Liver (tissue), 8 donors: ENCODE measurements at regions not wholly inside any gene's neighbourhood (a gene's known extent, or its start where the extent isn't known, plus 50 kb on each side); places are given as distances from the start of the nearest gene placed in this dataset.

Experiments
- DNase-seq: peaks from one replicate; pipeline ENCODE4 v3.0.0-alpha.2; 2017; ENCODE audit warnings: low spot score
- H3K27ac ChIP-seq, 2 donors: one replicate each; pipeline ENCODE4 v1.7.0; 2013; ENCODE audit warnings: inconsistent platforms in 2 of 2, low read length in 2 of 2, control low read depth in 1 of 2, low read depth in 1 of 2, mild to moderate bottlenecking in 1 of 2
- H3K27me3 ChIP-seq, 4 donors: one replicate each; pipeline versions ENCODE4 v1.6.1 to v1.7.0; 2013; ENCODE audit warnings: low read length in 3 of 4, inconsistent platforms in 1 of 4, mild to moderate bottlenecking in 1 of 4, moderate library complexity in 1 of 4; ENCODE audit not compliant: control insufficient read depth in 4 of 4, insufficient read depth in 4 of 4
- H3K36me3 ChIP-seq, 4 donors: one replicate each; pipeline versions ENCODE4 v1.6.1 to v1.7.0; 2013; ENCODE audit warnings: low read length in 3 of 4, mild to moderate bottlenecking in 3 of 4, low read depth in 1 of 4, moderate library complexity in 1 of 4; ENCODE audit not compliant: control insufficient read depth in 4 of 4, insufficient read depth in 3 of 4
- H3K4me1 ChIP-seq, 4 donors: one replicate each; pipeline versions ENCODE4 v1.6.1 to v1.7.0; 2013; ENCODE audit warnings: low read length in 3 of 4, mild to moderate bottlenecking in 3 of 4, moderate library complexity in 1 of 4; ENCODE audit not compliant: control insufficient read depth in 4 of 4, insufficient read depth in 4 of 4
- H3K4me3 ChIP-seq, 3 donors: one replicate each; pipeline versions ENCODE4 v1.6.1 to v1.7.0; 2013; ENCODE audit warnings: low read length in 3 of 3, control low read depth in 1 of 3, low read depth in 1 of 3, mild to moderate bottlenecking in 1 of 3
- H3K9ac ChIP-seq, 2 donors: one replicate each; pipeline ENCODE4 v1.7.0; 2013; ENCODE audit warnings: low read length in 2 of 2, mild to moderate bottlenecking in 2 of 2, moderate library complexity in 2 of 2, control low read depth in 1 of 2, low read depth in 1 of 2
- H3K9me3 ChIP-seq, 4 donors: one replicate each; pipeline versions ENCODE4 v1.6.1 to v1.7.0; 2013; ENCODE audit warnings: low read length in 3 of 4; ENCODE audit not compliant: control insufficient read depth in 4 of 4
- EGR1 ChIP-seq, 2 donors: IDR thresholded peaks; 2 replicates each; pipeline ENCODE4 v1.6.1; 2016 to 2018; ENCODE audit warnings: antibody characterized with exemption in 2 of 2, low read depth in 2 of 2
- FOXA1 ChIP-seq: IDR thresholded peaks from 2 replicates; pipeline ENCODE4 v1.6.1; 2016; ENCODE audit warnings: antibody characterized with exemption
- FOXA2 ChIP-seq: IDR thresholded peaks from 2 replicates; pipeline ENCODE4 v1.6.1; 2016; ENCODE audit warnings: antibody characterized with exemption
- GABPA ChIP-seq, 2 donors: IDR thresholded peaks in 1 of 2; conservative IDR thresholded peaks in 1 of 2; 2 replicates each; pipeline ENCODE4 v1.6.1; 2016; ENCODE audit warnings: antibody characterized with exemption in 2 of 2, mild to moderate bottlenecking in 1 of 2, moderate library complexity in 1 of 2
- HNF4A ChIP-seq, 2 donors: conservative IDR thresholded peaks; 2 replicates each; pipeline ENCODE4 v1.6.1; 2016; ENCODE audit warnings: antibody characterized with exemption in 2 of 2, mild to moderate bottlenecking in 2 of 2
- HNF4G ChIP-seq: IDR thresholded peaks from 2 replicates; pipeline ENCODE4 v1.6.1; 2016; ENCODE audit warnings: antibody characterized with exemption
- JUND ChIP-seq, 2 donors: IDR thresholded peaks; 2 replicates each; pipeline ENCODE4 v1.6.1; 2016; ENCODE audit warnings: antibody characterized with exemption in 2 of 2
- NR2F2 ChIP-seq: IDR thresholded peaks from 2 replicates; pipeline ENCODE4 v1.6.1; 2016; ENCODE audit warnings: antibody characterized with exemption
- RAD21 ChIP-seq, 2 donors: IDR thresholded peaks; 2 replicates each; pipeline ENCODE4 v1.6.1; 2016; ENCODE audit warnings: antibody characterized with exemption in 2 of 2, mild to moderate bottlenecking in 2 of 2
- RXRA ChIP-seq, 2 donors: IDR thresholded peaks; 2 replicates each; pipeline ENCODE4 v1.6.1; 2017 to 2018; ENCODE audit warnings: antibody characterized with exemption in 2 of 2, mild to moderate bottlenecking in 1 of 2
- SP1 ChIP-seq: IDR thresholded peaks from 2 replicates; pipeline ENCODE4 v1.6.1; 2018; ENCODE audit warnings: antibody characterized with exemption, mild to moderate bottlenecking
- TAF1 ChIP-seq: conservative IDR thresholded peaks from 2 replicates; pipeline ENCODE4 v1.6.1; 2016; ENCODE audit warnings: antibody characterized with exemption, mild to moderate bottlenecking
- YY1 ChIP-seq: IDR thresholded peaks from 2 replicates; pipeline ENCODE4 v1.6.1; 2016; ENCODE audit warnings: antibody characterized with exemption, mild to moderate bottlenecking
- WGBS: extraction: QIAGEN DNeasy Blood & Tissue Kit; methylation state at CpG from one replicate; pipeline ENCODE4 v1.1.7; 2013; 5-methylcytosine and 5-hydroxymethylcytosine counted together
- TF ChIP-seq, protein P1 (sequence below): fragments of 150-350 bp; IDR thresholded peaks from 2 replicates; pipeline ENCODE4 v1.5.1; 2017; ENCODE audit warnings: improper control_type of control experiment, low read depth, low read length; ENCODE audit not compliant: missing input control
- TF ChIP-seq, protein P2 (sequence below): IDR thresholded peaks from 2 replicates; pipeline ENCODE4 v1.6.1; 2016; ENCODE audit warnings: antibody characterized with exemption, mild to moderate bottlenecking
- TF ChIP-seq, protein P3 (sequence below): IDR thresholded peaks from 2 replicates; pipeline ENCODE4 v1.6.1; 2016; ENCODE audit warnings: antibody characterized with exemption
- TF ChIP-seq, protein P4 (sequence below): IDR thresholded peaks from 2 replicates; pipeline ENCODE4 v1.6.1; 2016; ENCODE audit warnings: antibody characterized with exemption
- TF ChIP-seq, protein P5 (sequence below): IDR thresholded peaks from 2 replicates; pipeline ENCODE4 v1.6.1; 2016; ENCODE audit warnings: antibody characterized with exemption
- donor health status: healthy.
- donor health status: healthy.
- donor health status: healthy.
- donor health status: healthy.
- donor health status: healthy.

DNA sequence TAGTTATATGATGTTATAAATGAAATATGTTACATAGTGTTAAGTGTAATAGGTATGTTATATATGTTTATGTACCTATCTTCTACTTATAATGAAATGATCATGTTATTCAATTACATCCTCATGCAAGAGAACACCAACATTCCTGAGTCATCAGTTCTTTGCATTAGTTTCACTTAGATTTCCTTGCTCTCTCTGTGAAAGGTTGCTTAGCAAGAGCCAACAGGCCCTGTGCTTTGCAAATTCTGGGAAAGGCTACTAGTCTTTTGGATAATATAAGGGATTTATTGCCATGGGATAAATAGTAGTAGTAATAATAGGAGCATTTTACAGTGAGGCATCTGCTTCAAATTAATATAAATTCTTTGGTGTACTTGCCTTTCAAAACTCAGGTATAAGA lies 274.8 kb downstream of the SP3 start:
- peaks cover 0 to 5% (median under 1%) of the 10 kb centered on the region in 4 donors for H3K9me3 ChIP-seq
- no peaks in the 10 kb centered on the region for H3K36me3 ChIP-seq
- no peak for DNase-seq
- no peak overlapping the region for H3K4me3 ChIP-seq
- H3K27ac ChIP-seq = no peak overlapping the region
- H3K4me1 ChIP-seq = no peaks in the 10 kb centered on the region
- no peaks in the 10 kb centered on the region for H3K27me3 ChIP-seq
- TF ChIP-seq, protein P1, sequence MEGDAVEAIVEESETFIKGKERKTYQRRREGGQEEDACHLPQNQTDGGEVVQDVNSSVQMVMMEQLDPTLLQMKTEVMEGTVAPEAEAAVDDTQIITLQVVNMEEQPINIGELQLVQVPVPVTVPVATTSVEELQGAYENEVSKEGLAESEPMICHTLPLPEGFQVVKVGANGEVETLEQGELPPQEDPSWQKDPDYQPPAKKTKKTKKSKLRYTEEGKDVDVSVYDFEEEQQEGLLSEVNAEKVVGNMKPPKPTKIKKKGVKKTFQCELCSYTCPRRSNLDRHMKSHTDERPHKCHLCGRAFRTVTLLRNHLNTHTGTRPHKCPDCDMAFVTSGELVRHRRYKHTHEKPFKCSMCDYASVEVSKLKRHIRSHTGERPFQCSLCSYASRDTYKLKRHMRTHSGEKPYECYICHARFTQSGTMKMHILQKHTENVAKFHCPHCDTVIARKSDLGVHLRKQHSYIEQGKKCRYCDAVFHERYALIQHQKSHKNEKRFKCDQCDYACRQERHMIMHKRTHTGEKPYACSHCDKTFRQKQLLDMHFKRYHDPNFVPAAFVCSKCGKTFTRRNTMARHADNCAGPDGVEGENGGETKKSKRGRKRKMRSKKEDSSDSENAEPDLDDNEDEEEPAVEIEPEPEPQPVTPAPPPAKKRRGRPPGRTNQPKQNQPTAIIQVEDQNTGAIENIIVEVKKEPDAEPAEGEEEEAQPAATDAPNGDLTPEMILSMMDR = no peak
- TF ChIP-seq TAF1 (no peak), HNF4A (conservative IDR thresholded peaks at IDR 0.05) (no peak), FOXA2 (no peak), RAD21 (IDR thresholded peaks at IDR 0.05) (no peak), HNF4G (no peak), GABPA (IDR thresholded peaks at IDR 0.05 in 1 of 2, conservative IDR thresholded peaks at IDR 0.05 in 1 of 2) (no peak), NR2F2 (no peak)
- TF ChIP-seq, protein P2, sequence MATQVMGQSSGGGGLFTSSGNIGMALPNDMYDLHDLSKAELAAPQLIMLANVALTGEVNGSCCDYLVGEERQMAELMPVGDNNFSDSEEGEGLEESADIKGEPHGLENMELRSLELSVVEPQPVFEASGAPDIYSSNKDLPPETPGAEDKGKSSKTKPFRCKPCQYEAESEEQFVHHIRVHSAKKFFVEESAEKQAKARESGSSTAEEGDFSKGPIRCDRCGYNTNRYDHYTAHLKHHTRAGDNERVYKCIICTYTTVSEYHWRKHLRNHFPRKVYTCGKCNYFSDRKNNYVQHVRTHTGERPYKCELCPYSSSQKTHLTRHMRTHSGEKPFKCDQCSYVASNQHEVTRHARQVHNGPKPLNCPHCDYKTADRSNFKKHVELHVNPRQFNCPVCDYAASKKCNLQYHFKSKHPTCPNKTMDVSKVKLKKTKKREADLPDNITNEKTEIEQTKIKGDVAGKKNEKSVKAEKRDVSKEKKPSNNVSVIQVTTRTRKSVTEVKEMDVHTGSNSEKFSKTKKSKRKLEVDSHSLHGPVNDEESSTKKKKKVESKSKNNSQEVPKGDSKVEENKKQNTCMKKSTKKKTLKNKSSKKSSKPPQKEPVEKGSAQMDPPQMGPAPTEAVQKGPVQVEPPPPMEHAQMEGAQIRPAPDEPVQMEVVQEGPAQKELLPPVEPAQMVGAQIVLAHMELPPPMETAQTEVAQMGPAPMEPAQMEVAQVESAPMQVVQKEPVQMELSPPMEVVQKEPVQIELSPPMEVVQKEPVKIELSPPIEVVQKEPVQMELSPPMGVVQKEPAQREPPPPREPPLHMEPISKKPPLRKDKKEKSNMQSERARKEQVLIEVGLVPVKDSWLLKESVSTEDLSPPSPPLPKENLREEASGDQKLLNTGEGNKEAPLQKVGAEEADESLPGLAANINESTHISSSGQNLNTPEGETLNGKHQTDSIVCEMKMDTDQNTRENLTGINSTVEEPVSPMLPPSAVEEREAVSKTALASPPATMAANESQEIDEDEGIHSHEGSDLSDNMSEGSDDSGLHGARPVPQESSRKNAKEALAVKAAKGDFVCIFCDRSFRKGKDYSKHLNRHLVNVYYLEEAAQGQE = no peak
- TF ChIP-seq, protein P3, sequence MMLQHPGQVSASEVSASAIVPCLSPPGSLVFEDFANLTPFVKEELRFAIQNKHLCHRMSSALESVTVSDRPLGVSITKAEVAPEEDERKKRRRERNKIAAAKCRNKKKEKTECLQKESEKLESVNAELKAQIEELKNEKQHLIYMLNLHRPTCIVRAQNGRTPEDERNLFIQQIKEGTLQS = no peak
- H3K9ac ChIP-seq = no peak overlapping the region

DNA sequence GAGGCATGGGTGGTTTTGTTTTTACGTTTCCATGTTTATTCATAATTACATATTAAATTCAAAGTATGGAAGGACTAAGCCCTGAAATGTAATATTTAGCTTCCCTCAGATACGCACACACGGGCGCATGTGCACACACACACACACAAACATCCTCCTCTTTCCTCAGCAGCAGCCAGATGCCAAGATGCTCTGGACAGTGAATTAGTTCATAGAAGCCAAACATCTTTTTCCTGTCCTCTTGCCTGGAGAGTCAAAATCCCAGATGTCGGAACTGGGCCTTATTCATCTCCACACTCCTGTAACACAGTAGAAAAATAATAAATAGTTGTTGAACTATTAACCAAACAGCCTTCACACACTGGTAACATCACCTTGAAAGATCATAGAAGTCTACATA lies 273.1 kb downstream of the SP3 start:
- TF ChIP-seq, protein P2 = no peak
- no peak for TF ChIP-seq RAD21 (IDR thresholded peaks at IDR 0.05)
- no peak for TF ChIP-seq YY1
- no peak for TF ChIP-seq FOXA2
- TF ChIP-seq, protein P4, sequence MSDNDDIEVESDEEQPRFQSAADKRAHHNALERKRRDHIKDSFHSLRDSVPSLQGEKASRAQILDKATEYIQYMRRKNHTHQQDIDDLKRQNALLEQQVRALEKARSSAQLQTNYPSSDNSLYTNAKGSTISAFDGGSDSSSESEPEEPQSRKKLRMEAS = no peak
- TF ChIP-seq JUND (IDR thresholded peaks at IDR 0.05) = no peak
- TF ChIP-seq TAF1 = no peak
- TF ChIP-seq NR2F2 = no peak
- TF ChIP-seq, protein P1 = no peak
- no peak for TF ChIP-seq HNF4A (conservative IDR thresholded peaks at IDR 0.05)
- no peak for TF ChIP-seq SP1
- TF ChIP-seq EGR1 (IDR thresholded peaks at IDR 0.05; ENCODE audit: low read depth in 2 of 2) = no peak
- no peak for TF ChIP-seq HNF4G
- TF ChIP-seq, protein P3 = no peak
- TF ChIP-seq, protein P5, sequence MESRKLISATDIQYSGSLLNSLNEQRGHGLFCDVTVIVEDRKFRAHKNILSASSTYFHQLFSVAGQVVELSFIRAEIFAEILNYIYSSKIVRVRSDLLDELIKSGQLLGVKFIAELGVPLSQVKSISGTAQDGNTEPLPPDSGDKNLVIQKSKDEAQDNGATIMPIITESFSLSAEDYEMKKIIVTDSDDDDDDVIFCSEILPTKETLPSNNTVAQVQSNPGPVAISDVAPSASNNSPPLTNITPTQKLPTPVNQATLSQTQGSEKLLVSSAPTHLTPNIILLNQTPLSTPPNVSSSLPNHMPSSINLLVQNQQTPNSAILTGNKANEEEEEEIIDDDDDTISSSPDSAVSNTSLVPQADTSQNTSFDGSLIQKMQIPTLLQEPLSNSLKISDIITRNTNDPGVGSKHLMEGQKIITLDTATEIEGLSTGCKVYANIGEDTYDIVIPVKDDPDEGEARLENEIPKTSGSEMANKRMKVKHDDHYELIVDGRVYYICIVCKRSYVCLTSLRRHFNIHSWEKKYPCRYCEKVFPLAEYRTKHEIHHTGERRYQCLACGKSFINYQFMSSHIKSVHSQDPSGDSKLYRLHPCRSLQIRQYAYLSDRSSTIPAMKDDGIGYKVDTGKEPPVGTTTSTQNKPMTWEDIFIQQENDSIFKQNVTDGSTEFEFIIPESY = no peak
- no peak for TF ChIP-seq FOXA1
- TF ChIP-seq RXRA (IDR thresholded peaks at IDR 0.05) = no peak
- no peak for TF ChIP-seq GABPA (IDR thresholded peaks at IDR 0.05 in 1 of 2, conservative IDR thresholded peaks at IDR 0.05 in 1 of 2)
- no peak for DNase-seq
- Histone ChIP-seq H3K9ac (no peak overlapping the region), H3K9me3 (peaks cover 0 to 5% (median under 1%) of the 10 kb centered on the region in 4 donors), H3K27me3 (no peaks in the 10 kb centered on the region), H3K27ac (no peak overlapping the region), H3K4me1 (no peaks in the 10 kb centered on the region), H3K36me3 (no peaks in the 10 kb centered on the region), H3K4me3 (no peak overlapping the region)
- 93% methylated on average over 5 of the region's 5 CpGs for WGBS
